H9 (cell line): ENCODE measurements at regions not wholly inside any gene's neighbourhood (a gene's known extent, or its start where the extent isn't known, plus 50 kb on each side); places are given as distances from the start of the nearest gene placed in this dataset.

ENCODE experiments used
- DNase-seq: peaks from one replicate; pipeline ENCODE4 v3.0.0-alpha.2; 2017
- H2AFZ ChIP-seq: one replicate; pipeline ENCODE4 v1.6.1; 2013; ENCODE audit warnings: mild to moderate bottlenecking, low read length, control low read depth, moderate library complexity
- H2AK5ac ChIP-seq: 2 replicates; pipeline ENCODE4 v1.6.1; 2013; ENCODE audit warnings: low read length, control low read depth, mixed read lengths; ENCODE audit not compliant: insufficient read length
- H2BK120ac ChIP-seq: one replicate; pipeline ENCODE4 v1.6.1; 2013; ENCODE audit warnings: low read depth, mild to moderate bottlenecking, low read length, control low read depth, inconsistent platforms; ENCODE audit not compliant: poor library complexity, severe bottlenecking
- H2BK12ac ChIP-seq: 2 replicates; pipeline ENCODE4 v1.6.1; 2013; ENCODE audit warnings: low read length, control low read depth, mixed read lengths, low read depth; ENCODE audit not compliant: insufficient read length
- H2BK15ac ChIP-seq: 2 replicates; pipeline ENCODE4 v1.6.1; 2013; ENCODE audit warnings: low read depth, low read length, control low read depth
- H2BK20ac ChIP-seq: one replicate; pipeline ENCODE4 v1.6.1; 2013; ENCODE audit warnings: low read depth, mild to moderate bottlenecking, low read length, control low read depth, inconsistent platforms; ENCODE audit not compliant: poor library complexity, severe bottlenecking
- H2BK5ac ChIP-seq: 2 replicates; pipeline ENCODE4 v1.6.1; 2013; ENCODE audit warnings: low read length, control low read depth, mixed read lengths; ENCODE audit not compliant: insufficient read length
- H3K14ac ChIP-seq: 2 replicates; pipeline ENCODE4 v1.6.1; 2013; ENCODE audit warnings: low read length, control low read depth; ENCODE audit not compliant: insufficient read depth
- H3K18ac ChIP-seq: 2 replicates; pipeline ENCODE4 v1.6.1; 2013; ENCODE audit warnings: low read depth, mild to moderate bottlenecking, mixed read lengths, low read length, control low read depth; ENCODE audit not compliant: insufficient read length
- H3K23ac ChIP-seq: 2 replicates; pipeline ENCODE4 v1.6.1; 2013; ENCODE audit warnings: low read length, control low read depth, mixed read lengths, low read depth; ENCODE audit not compliant: insufficient read length
- H3K23me2 ChIP-seq: 2 replicates; pipeline ENCODE4 v1.6.1; 2013; ENCODE audit warnings: low read depth, mild to moderate bottlenecking, mixed read lengths, low read length, control low read depth; ENCODE audit not compliant: insufficient read length, poor library complexity, severe bottlenecking
- H3K27ac ChIP-seq: 2 replicates; pipeline ENCODE4 v1.5.1; 2013; ENCODE audit warnings: low read length, control low read depth, mixed read lengths, low read depth; ENCODE audit not compliant: insufficient read length
- H3K27me3 ChIP-seq: 2 replicates; pipeline ENCODE4 v1.6.1; 2013; ENCODE audit warnings: low read length, control low read depth, inconsistent platforms; ENCODE audit not compliant: insufficient read depth
- H3K4ac ChIP-seq: 2 replicates; pipeline ENCODE4 v1.6.1; 2013; ENCODE audit warnings: low read depth, mild to moderate bottlenecking, control low read depth, inconsistent platforms, low read length, moderate library complexity
- H3K4me1 ChIP-seq: 2 replicates; pipeline ENCODE4 v1.6.1; 2013; ENCODE audit warnings: low read length, control low read depth, inconsistent platforms; ENCODE audit not compliant: insufficient read depth
- H3K4me2 ChIP-seq: 2 replicates; pipeline ENCODE4 v1.6.1; 2013; ENCODE audit warnings: low read length, control low read depth, mixed read lengths; ENCODE audit not compliant: insufficient read length, insufficient read depth
- H3K56ac ChIP-seq: 2 replicates; pipeline ENCODE4 v1.6.1; 2013; ENCODE audit warnings: low read depth, mild to moderate bottlenecking, mixed read lengths, low read length, control low read depth; ENCODE audit not compliant: insufficient read length
- H3K79me1 ChIP-seq: 2 replicates; pipeline ENCODE4 v1.6.1; 2013; ENCODE audit warnings: low read depth, mild to moderate bottlenecking, moderate library complexity, low read length, control low read depth, inconsistent platforms; ENCODE audit not compliant: insufficient read depth, poor library complexity, severe bottlenecking
- H3K79me2 ChIP-seq: 2 replicates; pipeline ENCODE4 v1.6.1; 2013; ENCODE audit warnings: low read length, control low read depth, inconsistent platforms; ENCODE audit not compliant: insufficient read depth
- H3K9ac ChIP-seq: 2 replicates; pipeline ENCODE4 v1.6.1; 2013; ENCODE audit warnings: low read length, control low read depth, mixed read lengths; ENCODE audit not compliant: insufficient read length; ENCODE audit errors: extremely low read depth
- H3K9me3 ChIP-seq: one replicate; pipeline ENCODE4 v1.6.1; 2013; ENCODE audit warnings: low read depth, low read length, inconsistent platforms; ENCODE audit not compliant: control insufficient read depth
- H3T11ph ChIP-seq: one replicate; pipeline ENCODE4 v1.6.1; 2013; ENCODE audit warnings: mild to moderate bottlenecking, low read length, control low read depth, inconsistent platforms
- H4K20me1 ChIP-seq: one replicate; pipeline ENCODE4 v1.6.1; 2013; ENCODE audit not compliant: control insufficient read depth, insufficient read length, insufficient read depth
- H4K5ac ChIP-seq: 2 replicates; pipeline ENCODE4 v1.6.1; 2013; ENCODE audit warnings: low read depth, mild to moderate bottlenecking, mixed read lengths, low read length, control low read depth; ENCODE audit not compliant: insufficient read length
- H4K8ac ChIP-seq: replicated peaks from 2 replicates; pipeline ENCODE4 v1.6.1; 2013; ENCODE audit warnings: low read length, control low read depth, mixed read lengths, low read depth; ENCODE audit not compliant: insufficient read length
- H4K91ac ChIP-seq: 2 replicates; pipeline ENCODE4 v1.6.1; 2013; ENCODE audit warnings: low read depth, mild to moderate bottlenecking, moderate library complexity, mixed read lengths, low read length, control low read depth; ENCODE audit not compliant: insufficient read length
- H3K27ac Mint-ChIP-seq, 3 experiments: 2 replicates in 2 of 3; 3 replicates in 1 of 3; pipeline ENCODE4 v1.8.0; 2020 to 2021; ENCODE audit warnings: mixed read lengths in 3 of 3, mild to moderate bottlenecking in 1 of 3, moderate library complexity in 1 of 3
- H3K27me3 Mint-ChIP-seq: 2 replicates; pipeline ENCODE4 v1.8.0; 2021; ENCODE audit warnings: low read depth, mild to moderate bottlenecking, moderate library complexity, mixed read lengths
- H3K36me3 Mint-ChIP-seq, 3 experiments: 2 replicates in 2 of 3; 3 replicates in 1 of 3; pipeline ENCODE4 v1.8.0; 2020 to 2021; ENCODE audit warnings: low read depth in 3 of 3, mixed read lengths in 3 of 3; ENCODE audit not compliant: insufficient read depth in 1 of 3
- H3K4me1 Mint-ChIP-seq, 2 experiments: 2 replicates each; pipeline ENCODE4 v1.8.0; 2020; ENCODE audit warnings: mixed read lengths in 2 of 2
- H3K4me3 Mint-ChIP-seq, 2 experiments: 2 replicates in 1 of 2; 3 replicates in 1 of 2; pipeline ENCODE4 v1.8.0; 2020 to 2021; ENCODE audit warnings: mild to moderate bottlenecking in 2 of 2, mixed read lengths in 2 of 2, moderate library complexity in 1 of 2
- H3K9me3 Mint-ChIP-seq, 2 experiments: 2 replicates in 1 of 2; 3 replicates in 1 of 2; pipeline ENCODE4 v1.8.0; 2020; ENCODE audit warnings: mild to moderate bottlenecking in 2 of 2, mixed read lengths in 2 of 2, moderate library complexity in 1 of 2
- CTCF ChIP-seq: fragments of 200-600 bp; sonication (generic); conservative IDR thresholded peaks from 3 replicates; pipeline ENCODE4 v1.8.0; 2021; ENCODE audit warnings: antibody characterized with exemption, mild to moderate bottlenecking
- WGBS: extraction: QIAGEN DNeasy Blood & Tissue Kit; methylation state at CpG from one replicate; pipeline ENCODE4 v1.1.7; 2013; ENCODE audit warnings: missing lambda C conversion rate, low lambda C conversion rate, mixed read lengths; ENCODE audit not compliant: insufficient read length; ENCODE audit errors: extremely low coverage; 5-methylcytosine and 5-hydroxymethylcytosine counted together

- no peak overlapping the region for H2AK5ac ChIP-seq
- H3K56ac ChIP-seq: no peak overlapping the region
- no peak overlapping the region for H4K5ac ChIP-seq
- H3K4ac ChIP-seq: no peak overlapping the region
- Mint-ChIP-seq H3K9me3 (peaks cover 82 to 99% of the 10 kb centered on the region in 2 experiments), H3K27me3 (peaks cover 6% of the 10 kb centered on the region), H3K36me3 (peaks cover 20 to 36% (median 25%) of the 10 kb centered on the region in 3 experiments), H3K4me1 (no peaks in the 10 kb centered on the region), H3K4me3 (no peak overlapping the region), H3K27ac (no peak overlapping the region)
- H3K9ac ChIP-seq: no peak overlapping the region
- no peak overlapping the region for H2BK120ac ChIP-seq
- no peak overlapping the region for H3K23ac ChIP-seq
- no peak for DNase-seq
- H2BK20ac ChIP-seq: no peak overlapping the region
- no peaks in the 10 kb centered on the region for H4K20me1 ChIP-seq
- H3K4me2 ChIP-seq: no peak overlapping the region
- H3K23me2 ChIP-seq: no peaks in the 10 kb centered on the region
- H3K79me1 ChIP-seq: no peaks in the 10 kb centered on the region
- H3K27ac ChIP-seq: no peak overlapping the region
- H2BK12ac ChIP-seq: no peak overlapping the region
- no peak overlapping the region for H3K14ac ChIP-seq
- no peaks in the 10 kb centered on the region for H3K4me1 ChIP-seq
- H2BK5ac ChIP-seq: no peak overlapping the region
- peaks cover 83% of the 10 kb centered on the region for H3K9me3 ChIP-seq
- H4K91ac ChIP-seq: no peak overlapping the region
- no peaks in the 10 kb centered on the region for H3K79me2 ChIP-seq
- no peaks in the 10 kb centered on the region for H3K27me3 ChIP-seq
- WGBS: no CpG with 5 or more reads among the region's 25 CpGs
- H3T11ph ChIP-seq: no peak overlapping the region
- no peak overlapping the region for H2BK15ac ChIP-seq
- no peak overlapping the region for H2AFZ ChIP-seq
- H3K18ac ChIP-seq: no peak overlapping the region
- TF ChIP-seq CTCF: no peak
- H4K8ac ChIP-seq: no peak overlapping the region
Measured at GRCh38 chr22:47375621-47376321, 613.3 kb downstream of the TBC1D22A start.
